ENCODE measurements at regions not wholly inside any gene's neighbourhood (a gene's known extent, or its start where the extent isn't known, plus 50 kb on each side); places are given as distances from the start of the nearest gene placed in this dataset.

DNA sequence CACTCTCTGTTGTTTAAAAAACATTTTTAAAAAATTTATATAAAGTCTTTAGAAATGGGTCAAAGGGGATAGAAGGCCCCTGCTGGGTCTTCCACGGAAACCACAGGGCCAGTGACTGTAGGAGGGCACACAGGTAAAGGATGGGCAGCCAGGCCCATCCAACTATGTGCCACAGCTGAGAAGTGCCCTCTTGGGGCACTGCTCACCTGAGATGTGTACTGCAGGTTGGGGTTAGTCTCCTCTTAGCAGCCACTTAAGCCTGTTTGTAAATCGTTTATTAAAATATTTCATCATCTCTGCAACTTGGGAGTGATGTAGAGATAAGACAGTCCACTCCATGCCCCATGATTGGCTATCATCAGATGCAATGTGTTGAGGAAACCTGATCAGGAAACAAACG lies 222.4 kb downstream of the DIRAS2 start:
- intact Hi-C loops (cut with DNase I), result no loop called here
- Histone ChIP-seq H3K27ac (no peak overlapping the region), H3K36me3 (no peaks in the 10 kb centered on the region), H3K4me3 (no peak overlapping the region), H3K27me3 (no peaks in the 10 kb centered on the region), H3K9me3 (no peaks in the 10 kb centered on the region), H3K4me1 (no peaks in the 10 kb centered on the region)
- TF ChIP-seq, protein P1, sequence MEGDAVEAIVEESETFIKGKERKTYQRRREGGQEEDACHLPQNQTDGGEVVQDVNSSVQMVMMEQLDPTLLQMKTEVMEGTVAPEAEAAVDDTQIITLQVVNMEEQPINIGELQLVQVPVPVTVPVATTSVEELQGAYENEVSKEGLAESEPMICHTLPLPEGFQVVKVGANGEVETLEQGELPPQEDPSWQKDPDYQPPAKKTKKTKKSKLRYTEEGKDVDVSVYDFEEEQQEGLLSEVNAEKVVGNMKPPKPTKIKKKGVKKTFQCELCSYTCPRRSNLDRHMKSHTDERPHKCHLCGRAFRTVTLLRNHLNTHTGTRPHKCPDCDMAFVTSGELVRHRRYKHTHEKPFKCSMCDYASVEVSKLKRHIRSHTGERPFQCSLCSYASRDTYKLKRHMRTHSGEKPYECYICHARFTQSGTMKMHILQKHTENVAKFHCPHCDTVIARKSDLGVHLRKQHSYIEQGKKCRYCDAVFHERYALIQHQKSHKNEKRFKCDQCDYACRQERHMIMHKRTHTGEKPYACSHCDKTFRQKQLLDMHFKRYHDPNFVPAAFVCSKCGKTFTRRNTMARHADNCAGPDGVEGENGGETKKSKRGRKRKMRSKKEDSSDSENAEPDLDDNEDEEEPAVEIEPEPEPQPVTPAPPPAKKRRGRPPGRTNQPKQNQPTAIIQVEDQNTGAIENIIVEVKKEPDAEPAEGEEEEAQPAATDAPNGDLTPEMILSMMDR (IDR thresholded peaks at IDR 0.05), result no peak
- DNase-seq (ENCODE audit: low spot score in 2 of 2), result no peak

DNA sequence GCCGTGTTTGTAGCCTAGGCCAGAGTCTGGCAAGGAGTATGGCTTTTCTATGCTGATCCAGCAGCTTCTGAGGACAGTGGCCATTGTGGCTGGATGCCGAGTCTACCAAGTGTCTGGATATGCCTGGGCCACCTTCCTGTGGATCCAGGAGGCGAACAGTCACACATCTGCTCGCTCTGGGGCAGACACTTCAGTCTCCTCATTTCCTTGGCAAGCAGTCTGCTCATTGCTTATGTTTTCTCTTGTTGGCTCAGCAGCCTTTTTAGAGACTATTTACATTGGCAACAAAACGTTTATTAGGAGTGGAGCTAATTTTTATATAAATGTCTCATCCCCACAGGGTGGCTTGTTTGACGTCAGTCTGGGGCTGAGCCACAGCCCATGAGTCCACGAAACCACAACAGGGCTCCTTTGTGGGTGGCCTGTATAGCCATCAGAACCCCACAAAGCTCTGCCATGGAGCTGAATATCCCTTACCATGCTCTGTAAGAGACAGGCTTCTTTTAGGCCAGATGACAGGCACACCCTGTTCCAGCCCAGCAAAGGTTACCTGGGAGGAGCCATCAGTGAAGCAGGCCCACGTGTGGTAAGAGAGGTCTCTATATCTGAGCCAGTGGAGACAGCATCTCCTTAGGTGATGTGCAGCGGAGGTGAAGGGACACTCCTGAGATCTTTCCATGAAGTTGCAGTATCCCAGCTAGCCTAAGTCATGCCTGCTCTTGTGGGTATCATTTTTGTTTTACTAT lies 221.7 kb downstream of the DIRAS2 start:
- TF ChIP-seq, protein P1 (IDR thresholded peaks at IDR 0.05), result no peak
- Histone ChIP-seq H3K27me3 (no peaks in the 10 kb centered on the region), H3K27ac (no peak overlapping the region), H3K36me3 (no peaks in the 10 kb centered on the region), H3K4me1 (no peaks in the 10 kb centered on the region), H3K4me3 (no peak overlapping the region), H3K9me3 (no peaks in the 10 kb centered on the region)
- no peak for DNase-seq (ENCODE audit: low spot score in 2 of 2)
- intact Hi-C loops (cut with DNase I), result no loop called here

GRCh38 chr9:90421786-90422185 lies 220.8 kb downstream of the DIRAS2 start:
- DNase-seq (ENCODE audit: low spot score in 2 of 2), result no peak
- Histone ChIP-seq H3K27me3 (no peaks in the 10 kb centered on the region), H3K4me1 (no peaks in the 10 kb centered on the region), H3K4me3 (no peak overlapping the region), H3K9me3 (no peaks in the 10 kb centered on the region), H3K27ac (no peak overlapping the region), H3K36me3 (no peaks in the 10 kb centered on the region)
- intact Hi-C loops (cut with DNase I), result no loop called here
- TF ChIP-seq, protein P1 (IDR thresholded peaks at IDR 0.05), result no peak

DNA sequence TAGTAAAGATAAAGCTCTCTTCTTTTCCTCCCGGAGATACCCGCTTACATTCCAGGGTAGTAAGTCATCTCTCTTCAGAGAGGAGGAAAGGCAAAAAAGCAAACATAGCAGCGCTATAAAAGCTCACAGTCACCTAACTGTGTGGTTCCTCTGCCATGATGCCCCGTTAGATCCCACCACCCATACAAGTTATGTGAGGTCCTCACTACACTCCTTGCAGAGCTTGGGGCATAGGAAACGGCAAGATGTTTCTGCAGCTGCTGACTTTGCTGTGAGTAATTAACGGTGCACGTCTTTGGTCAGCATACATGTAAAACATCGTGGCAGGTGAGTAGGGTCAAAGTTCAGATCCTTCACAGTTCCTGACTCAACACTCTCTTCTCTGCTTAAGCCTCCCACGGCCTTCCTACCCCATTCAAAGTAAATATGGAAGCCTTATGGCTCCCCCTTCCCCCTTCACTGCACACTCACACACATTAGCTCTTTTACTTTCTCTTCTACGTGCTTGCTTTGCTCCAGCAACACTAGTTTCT lies 218.9 kb downstream of the DIRAS2 start:
- no peaks in the 10 kb centered on the region for H3K36me3 ChIP-seq
- intact Hi-C loops (cut with DNase I), result no loop called here
- TF ChIP-seq, protein P1 (IDR thresholded peaks at IDR 0.05), result no peak
- no peaks in the 10 kb centered on the region for H3K27me3 ChIP-seq
- H3K27ac ChIP-seq, result no peak overlapping the region
- DNase-seq (ENCODE audit: low spot score in 2 of 2), result no peak
- no peak overlapping the region for H3K4me3 ChIP-seq
- no peaks in the 10 kb centered on the region for H3K4me1 ChIP-seq
- H3K9me3 ChIP-seq, result no peaks in the 10 kb centered on the region

DNA sequence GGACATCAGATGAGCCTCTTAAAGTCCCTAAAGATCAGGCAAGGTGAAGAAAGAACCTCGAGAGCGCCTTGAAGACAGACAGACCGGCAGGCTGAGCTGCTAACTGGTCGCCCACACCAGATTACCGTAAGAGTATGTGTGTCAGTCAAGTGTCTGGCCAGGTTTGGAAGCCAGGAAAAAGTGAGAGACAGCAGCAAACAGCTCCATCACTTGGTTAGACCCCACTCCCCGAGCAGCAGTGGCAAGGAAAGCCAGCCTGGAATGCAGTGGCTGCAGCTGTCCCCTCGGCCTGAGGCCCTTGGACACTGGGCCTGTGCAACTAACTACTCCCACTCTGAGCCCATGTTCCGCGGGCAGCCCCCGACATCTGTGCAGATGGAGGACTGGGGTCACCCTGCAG lies 214.1 kb downstream of the DIRAS2 start:
- Histone ChIP-seq H3K4me3 (no peak overlapping the region), H3K27me3 (no peaks in the 10 kb centered on the region), H3K36me3 (no peaks in the 10 kb centered on the region), H3K9me3 (no peaks in the 10 kb centered on the region), H3K27ac (no peak overlapping the region), H3K4me1 (no peaks in the 10 kb centered on the region)
- TF ChIP-seq, protein P1 (IDR thresholded peaks at IDR 0.05), result no peak
- no peak for DNase-seq (ENCODE audit: low spot score in 2 of 2)
- intact Hi-C loops (cut with DNase I), result no loop called here

Measured in ascending aorta (tissue), 2 donors.